ENCODE measurements at regions not wholly inside any gene's neighbourhood (a gene's known extent, or its start where the extent isn't known, plus 50 kb on each side); places are given as distances from the start of the nearest gene placed in this dataset.

DNA sequence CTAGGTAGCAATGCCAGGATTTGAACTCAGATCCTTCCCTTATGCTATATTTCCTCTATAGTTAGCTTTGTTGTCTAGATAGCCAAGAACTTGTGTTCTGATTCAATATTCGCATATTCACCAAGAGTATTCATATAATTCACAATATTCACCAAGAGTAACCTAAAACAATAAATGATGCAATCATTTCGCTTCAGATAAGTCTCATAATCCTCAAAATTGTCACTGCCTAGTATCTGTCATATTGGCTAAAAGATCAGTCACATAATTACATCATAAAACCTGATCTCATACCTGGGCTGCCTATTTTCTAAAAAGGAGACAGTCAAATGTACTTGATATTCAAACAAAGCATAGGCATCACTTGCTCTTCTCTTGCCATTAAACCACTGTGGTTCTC lies 199.7 kb upstream of the CPEB2 start:
- H3K4me1 ChIP-seq (ENCODE audit: control insufficient read depth, insufficient read depth, low read length): no peaks in the 10 kb centered on the region
- no peaks in the 10 kb centered on the region for H3K36me3 ChIP-seq (ENCODE audit: control insufficient read depth, insufficient read depth, low read length)
- no peak overlapping the region for H3K27ac ChIP-seq (ENCODE audit: low read depth, low read length)
- no peak overlapping the region for H3K9ac ChIP-seq (ENCODE audit: low read length)
- H3K27me3 ChIP-seq (ENCODE audit: control insufficient read depth, insufficient read depth, low read length): no peaks in the 10 kb centered on the region
- H3K4me3 ChIP-seq (ENCODE audit: low read length): no peak overlapping the region

DNA sequence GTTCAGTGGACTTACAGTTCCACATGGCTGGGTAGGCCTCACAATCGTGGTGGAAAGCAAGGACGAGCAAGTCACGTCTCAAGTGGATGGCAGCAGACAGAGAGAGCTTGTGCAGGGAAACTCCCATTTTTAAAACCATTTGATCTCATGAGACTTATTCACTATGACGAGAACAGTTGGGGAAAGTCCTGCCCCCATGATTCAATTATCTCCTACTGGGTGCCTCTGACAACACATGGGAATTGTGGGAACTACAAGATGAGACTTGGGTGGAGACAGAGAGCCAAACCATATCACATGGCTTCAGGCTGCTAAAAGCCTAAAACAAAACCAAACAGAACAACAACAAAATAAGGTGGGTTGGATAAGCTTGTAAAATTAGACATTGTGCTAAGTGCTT lies 194.4 kb upstream of the CPEB2 start:
- Histone ChIP-seq H3K27ac (ENCODE audit: low read depth, low read length) (no peak overlapping the region), H3K9ac (ENCODE audit: low read length) (no peak overlapping the region), H3K4me3 (ENCODE audit: low read length) (no peak overlapping the region), H3K27me3 (ENCODE audit: control insufficient read depth, insufficient read depth, low read length) (no peaks in the 10 kb centered on the region), H3K36me3 (ENCODE audit: control insufficient read depth, insufficient read depth, low read length) (no peaks in the 10 kb centered on the region), H3K4me1 (ENCODE audit: control insufficient read depth, insufficient read depth, low read length) (no peaks in the 10 kb centered on the region)

DNA sequence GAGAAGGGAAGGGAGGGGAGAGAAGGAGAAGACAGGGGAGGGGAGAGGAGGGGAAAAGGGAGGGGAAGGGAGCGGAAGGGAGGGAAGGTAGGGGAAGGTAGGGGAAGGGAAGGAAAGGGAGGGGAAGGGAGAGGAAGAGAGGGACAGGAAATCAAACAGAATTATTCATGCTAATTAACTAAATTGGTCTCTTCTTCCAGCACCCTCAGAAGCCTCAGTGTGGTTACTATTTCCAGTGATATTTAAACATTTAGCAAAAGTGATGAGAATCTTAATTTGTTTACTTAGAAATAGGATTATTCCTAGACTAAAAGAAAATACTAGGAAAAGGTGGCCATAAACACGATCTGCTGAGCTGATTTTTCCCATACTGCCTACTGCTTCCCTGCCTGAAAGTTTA lies 193.1 kb upstream of the CPEB2 start:
- Histone ChIP-seq H3K27ac (ENCODE audit: low read depth, low read length) (no peak overlapping the region), H3K4me3 (ENCODE audit: low read length) (no peak overlapping the region), H3K27me3 (ENCODE audit: control insufficient read depth, insufficient read depth, low read length) (no peaks in the 10 kb centered on the region), H3K4me1 (ENCODE audit: control insufficient read depth, insufficient read depth, low read length) (no peaks in the 10 kb centered on the region), H3K36me3 (ENCODE audit: control insufficient read depth, insufficient read depth, low read length) (no peaks in the 10 kb centered on the region), H3K9ac (ENCODE audit: low read length) (no peak overlapping the region)

DNA sequence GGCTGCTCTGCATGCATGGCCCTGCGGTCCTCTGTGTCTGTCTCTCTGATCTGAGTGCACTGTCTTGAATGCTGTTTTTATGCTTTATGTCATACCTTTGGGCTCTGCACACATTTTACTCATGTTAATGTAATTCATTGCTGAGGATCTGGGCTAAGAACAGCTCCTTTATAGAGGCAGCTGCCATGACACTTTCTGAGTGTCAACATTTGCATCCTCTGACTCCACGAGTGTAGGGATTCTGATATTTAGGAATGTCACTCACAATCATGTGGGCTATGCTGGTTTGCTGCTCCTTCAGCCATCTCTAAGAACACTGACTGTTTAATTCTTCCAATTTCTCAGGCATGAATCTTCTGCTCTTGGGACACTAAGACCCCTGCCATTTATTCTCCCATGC lies 192.2 kb upstream of the CPEB2 start:
- Histone ChIP-seq H3K36me3 (ENCODE audit: control insufficient read depth, insufficient read depth, low read length) (no peaks in the 10 kb centered on the region), H3K4me1 (ENCODE audit: control insufficient read depth, insufficient read depth, low read length) (no peaks in the 10 kb centered on the region), H3K9ac (ENCODE audit: low read length) (no peak overlapping the region), H3K27me3 (ENCODE audit: control insufficient read depth, insufficient read depth, low read length) (no peaks in the 10 kb centered on the region), H3K4me3 (ENCODE audit: low read length) (no peak overlapping the region), H3K27ac (ENCODE audit: low read depth, low read length) (no peak overlapping the region)

DNA sequence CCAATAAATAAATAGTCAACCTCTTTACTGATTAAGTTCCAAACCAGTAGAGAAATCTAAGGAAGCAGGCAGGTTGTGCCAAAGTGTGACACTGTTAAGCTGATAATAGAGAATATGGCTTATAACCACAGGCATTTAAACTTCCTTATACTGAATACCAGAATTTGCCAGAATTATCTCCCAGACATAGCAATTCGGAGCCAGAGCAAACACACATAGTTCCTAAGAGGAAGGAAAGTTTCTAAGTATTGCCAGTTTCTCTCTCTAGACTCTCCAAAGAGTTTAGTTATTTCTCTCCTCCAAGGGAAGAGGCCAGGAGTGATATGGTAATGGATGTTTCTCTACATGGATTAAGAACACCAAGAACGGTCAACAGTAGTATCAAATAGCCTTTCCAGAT lies 191.7 kb upstream of the CPEB2 start:
- no peak overlapping the region for H3K27ac ChIP-seq (ENCODE audit: low read depth, low read length)
- H3K36me3 ChIP-seq (ENCODE audit: control insufficient read depth, insufficient read depth, low read length): no peaks in the 10 kb centered on the region
- no peak overlapping the region for H3K4me3 ChIP-seq (ENCODE audit: low read length)
- H3K4me1 ChIP-seq (ENCODE audit: control insufficient read depth, insufficient read depth, low read length): no peaks in the 10 kb centered on the region
- no peak overlapping the region for H3K9ac ChIP-seq (ENCODE audit: low read length)
- no peaks in the 10 kb centered on the region for H3K27me3 ChIP-seq (ENCODE audit: control insufficient read depth, insufficient read depth, low read length)

DNA sequence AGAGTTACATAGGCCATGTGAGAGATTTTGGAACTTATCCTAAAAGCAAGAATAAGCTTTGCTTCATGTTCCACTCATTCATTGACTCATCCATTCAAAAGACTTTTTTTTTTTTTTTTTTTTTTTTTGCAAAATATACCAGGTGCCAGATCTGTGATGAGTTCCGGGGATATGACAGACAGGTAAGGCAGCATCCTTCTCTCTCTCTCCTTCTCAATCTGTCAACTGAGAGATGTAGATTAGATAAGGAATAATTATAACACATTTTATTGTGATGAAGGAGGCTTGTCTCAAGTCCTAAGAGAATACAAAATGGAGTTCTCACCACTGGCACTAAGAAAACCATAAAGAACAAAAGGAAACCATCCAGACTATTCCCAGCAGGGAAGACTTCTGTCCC lies 190.2 kb upstream of the CPEB2 start:
- Histone ChIP-seq H3K4me1 (ENCODE audit: control insufficient read depth, insufficient read depth, low read length) (peaks cover 6% of the 10 kb centered on the region), H3K27ac (ENCODE audit: low read depth, low read length) (no peak overlapping the region)

DNA sequence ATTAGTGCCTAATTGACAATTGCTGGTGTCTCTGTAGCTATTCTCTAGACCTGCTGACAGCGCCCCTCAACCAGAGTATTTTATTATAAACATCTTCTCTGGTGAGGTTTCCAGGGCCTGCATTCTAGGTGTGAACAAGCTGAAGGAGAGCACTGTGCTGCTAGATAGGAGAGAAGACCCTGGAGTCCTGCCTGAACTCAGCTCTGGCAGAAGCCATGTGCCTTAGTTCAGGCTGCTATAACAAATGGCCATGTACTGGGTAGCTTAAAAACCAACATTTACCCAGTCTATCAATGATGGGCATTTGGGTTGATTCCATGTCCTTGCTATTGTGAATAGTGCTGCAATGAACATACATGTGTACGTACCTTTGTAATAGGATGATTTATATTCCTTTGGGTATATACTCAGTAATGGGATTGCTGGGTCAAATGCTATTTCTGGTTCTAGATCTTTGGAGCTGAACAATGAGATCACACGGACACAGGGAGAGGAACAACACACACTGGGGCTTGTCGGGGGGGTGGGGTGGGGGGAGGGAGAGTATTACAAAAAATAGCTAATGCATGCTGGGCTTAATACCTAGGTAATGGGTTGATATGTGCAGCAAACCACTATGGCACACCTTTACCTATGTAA lies 185.5 kb upstream of the CPEB2 start:
- Histone ChIP-seq H3K4me1 (ENCODE audit: control insufficient read depth, insufficient read depth, low read length) (peaks cover 6% of the 10 kb centered on the region), H3K36me3 (ENCODE audit: control insufficient read depth, insufficient read depth, low read length) (no peaks in the 10 kb centered on the region), H3K4me3 (ENCODE audit: low read length) (no peak overlapping the region), H3K27me3 (ENCODE audit: control insufficient read depth, insufficient read depth, low read length) (no peaks in the 10 kb centered on the region), H3K27ac (ENCODE audit: low read depth, low read length) (no peak overlapping the region), H3K9ac (ENCODE audit: low read length) (no peak overlapping the region)

More for the DNA sequence above, 190.2 kb upstream of the CPEB2 start:
- H3K4me3 ChIP-seq (ENCODE audit: low read length): no peak overlapping the region
- H3K27me3 ChIP-seq (ENCODE audit: control insufficient read depth, insufficient read depth, low read length): no peaks in the 10 kb centered on the region
- no peak overlapping the region for H3K9ac ChIP-seq (ENCODE audit: low read length)
- H3K36me3 ChIP-seq (ENCODE audit: control insufficient read depth, insufficient read depth, low read length): no peaks in the 10 kb centered on the region

DNA sequence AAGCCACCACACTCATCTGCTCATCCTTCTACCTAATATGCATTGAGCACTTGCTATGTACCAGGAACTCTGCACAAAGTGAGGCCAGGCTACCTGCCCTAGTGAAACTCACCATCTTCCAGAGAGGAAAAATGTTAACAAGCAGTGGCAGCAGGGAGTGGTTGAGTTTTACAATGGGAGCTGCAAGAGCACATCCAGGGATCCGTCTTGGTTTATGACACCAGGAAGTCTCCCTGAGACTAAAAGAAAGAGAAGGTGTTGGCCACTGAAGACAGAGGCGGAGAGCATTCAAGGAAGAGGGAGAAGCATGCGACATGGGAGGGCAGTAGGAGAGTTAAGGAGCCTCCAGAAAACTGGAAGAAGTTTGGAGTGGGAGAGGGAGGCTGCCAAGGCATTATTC lies 178.1 kb upstream of the CPEB2 start:
- Histone ChIP-seq H3K4me3 (ENCODE audit: low read length) (no peak overlapping the region), H3K27ac (ENCODE audit: low read depth, low read length) (no peak overlapping the region), H3K4me1 (ENCODE audit: control insufficient read depth, insufficient read depth, low read length) (no peaks in the 10 kb centered on the region), H3K27me3 (ENCODE audit: control insufficient read depth, insufficient read depth, low read length) (no peaks in the 10 kb centered on the region), H3K9ac (ENCODE audit: low read length) (no peak overlapping the region), H3K36me3 (ENCODE audit: control insufficient read depth, insufficient read depth, low read length) (no peaks in the 10 kb centered on the region)

DNA sequence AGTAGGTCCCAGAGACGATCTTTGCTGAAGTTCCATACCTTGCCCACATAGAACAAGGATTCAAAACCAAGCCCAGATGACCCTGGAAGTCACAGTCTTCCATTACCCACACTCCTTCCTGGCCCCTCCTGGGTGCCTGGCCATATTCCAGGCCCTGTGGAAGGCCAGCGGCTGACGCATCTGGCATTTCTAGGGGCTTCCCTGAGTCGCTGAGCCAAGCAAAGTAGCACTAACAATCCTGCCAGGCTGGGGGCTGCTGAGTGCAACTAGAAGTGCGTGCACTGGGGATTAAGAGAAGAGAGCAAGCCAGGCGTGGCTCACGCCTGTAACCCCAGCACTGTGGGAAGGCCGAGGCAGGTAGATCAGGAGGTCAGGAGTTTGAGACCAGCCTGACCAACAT lies 175.2 kb upstream of the CPEB2 start:
- Histone ChIP-seq H3K9ac (ENCODE audit: low read length) (no peak overlapping the region), H3K4me1 (ENCODE audit: control insufficient read depth, insufficient read depth, low read length) (no peaks in the 10 kb centered on the region), H3K36me3 (ENCODE audit: control insufficient read depth, insufficient read depth, low read length) (no peaks in the 10 kb centered on the region), H3K4me3 (ENCODE audit: low read length) (no peak overlapping the region), H3K27me3 (ENCODE audit: control insufficient read depth, insufficient read depth, low read length) (no peaks in the 10 kb centered on the region), H3K27ac (ENCODE audit: low read depth, low read length) (no peak overlapping the region)

DNA sequence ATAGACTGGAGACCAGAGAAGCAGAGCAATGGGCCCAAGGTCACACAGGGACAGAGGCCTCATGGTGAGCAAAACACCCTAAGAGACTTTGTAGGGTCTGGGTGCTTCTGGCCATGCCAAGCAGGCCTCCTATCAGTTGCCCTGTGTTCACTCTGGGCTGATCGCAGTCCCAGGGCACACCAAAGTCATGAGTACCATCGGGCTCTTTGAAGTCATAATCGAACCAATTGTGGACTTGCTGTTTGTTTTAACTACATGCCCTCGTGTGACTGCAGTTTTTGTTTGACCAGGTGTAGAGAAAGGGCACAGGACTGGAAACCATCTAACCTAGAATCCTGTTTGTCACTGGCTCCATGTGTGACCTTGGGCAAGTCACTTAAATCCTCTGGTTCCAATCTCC lies 172.5 kb upstream of the CPEB2 start:
- H3K9ac ChIP-seq (ENCODE audit: low read length): no peak overlapping the region
- H3K27me3 ChIP-seq (ENCODE audit: control insufficient read depth, insufficient read depth, low read length): no peaks in the 10 kb centered on the region
- no peaks in the 10 kb centered on the region for H3K4me1 ChIP-seq (ENCODE audit: control insufficient read depth, insufficient read depth, low read length)
- no peak overlapping the region for H3K27ac ChIP-seq (ENCODE audit: low read depth, low read length)
- no peaks in the 10 kb centered on the region for H3K36me3 ChIP-seq (ENCODE audit: control insufficient read depth, insufficient read depth, low read length)
- H3K4me3 ChIP-seq (ENCODE audit: low read length): no peak overlapping the region

DNA sequence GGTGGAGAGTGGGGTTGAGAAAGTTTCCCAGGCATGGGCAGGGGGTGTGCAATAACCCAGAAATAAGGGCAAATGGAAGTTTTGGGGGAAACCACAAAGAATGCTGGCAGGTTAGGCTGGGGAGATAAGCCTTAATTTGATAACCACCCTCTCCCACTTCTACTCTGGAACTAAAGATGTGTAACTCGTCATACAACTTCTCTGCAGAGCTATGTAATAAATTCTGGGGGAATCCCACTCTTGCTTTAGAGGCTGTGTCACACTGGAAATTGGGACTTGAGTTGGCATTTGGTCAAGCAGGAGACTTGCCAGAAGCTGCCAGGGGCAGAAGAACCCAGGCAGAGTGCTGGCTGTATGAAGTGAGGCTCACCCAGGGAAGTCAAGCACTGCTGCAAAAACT lies 170.9 kb upstream of the CPEB2 start:
- Histone ChIP-seq H3K27me3 (ENCODE audit: control insufficient read depth, insufficient read depth, low read length) (no peaks in the 10 kb centered on the region), H3K4me3 (ENCODE audit: low read length) (no peak overlapping the region), H3K4me1 (ENCODE audit: control insufficient read depth, insufficient read depth, low read length) (no peaks in the 10 kb centered on the region), H3K9ac (ENCODE audit: low read length) (no peak overlapping the region), H3K27ac (ENCODE audit: low read depth, low read length) (no peak overlapping the region), H3K36me3 (ENCODE audit: control insufficient read depth, insufficient read depth, low read length) (no peaks in the 10 kb centered on the region)

DNA sequence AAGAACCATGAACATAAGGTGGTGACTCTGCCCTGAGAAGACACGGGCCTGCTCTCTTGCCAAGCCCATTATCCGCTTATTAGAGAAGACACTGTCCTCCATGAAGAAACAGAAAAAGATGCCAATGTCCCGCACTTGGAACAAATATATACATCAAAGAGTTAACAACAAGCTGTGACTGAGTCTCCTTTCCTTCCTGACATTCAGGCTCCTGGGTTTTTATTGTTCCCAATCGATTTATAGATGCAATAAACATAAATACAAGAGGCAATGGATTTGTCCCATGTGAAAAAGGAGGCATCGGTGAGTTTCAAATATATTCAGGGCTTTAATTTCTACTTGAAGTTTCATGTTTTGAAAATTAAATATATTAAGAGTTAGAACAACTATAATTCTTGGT lies 169.2 kb upstream of the CPEB2 start:
- H3K36me3 ChIP-seq (ENCODE audit: control insufficient read depth, insufficient read depth, low read length): no peaks in the 10 kb centered on the region
- H3K27me3 ChIP-seq (ENCODE audit: control insufficient read depth, insufficient read depth, low read length): no peaks in the 10 kb centered on the region
- no peaks in the 10 kb centered on the region for H3K4me1 ChIP-seq (ENCODE audit: control insufficient read depth, insufficient read depth, low read length)
- no peak overlapping the region for H3K27ac ChIP-seq (ENCODE audit: low read depth, low read length)
- H3K4me3 ChIP-seq (ENCODE audit: low read length): no peak overlapping the region
- no peak overlapping the region for H3K9ac ChIP-seq (ENCODE audit: low read length)

DNA sequence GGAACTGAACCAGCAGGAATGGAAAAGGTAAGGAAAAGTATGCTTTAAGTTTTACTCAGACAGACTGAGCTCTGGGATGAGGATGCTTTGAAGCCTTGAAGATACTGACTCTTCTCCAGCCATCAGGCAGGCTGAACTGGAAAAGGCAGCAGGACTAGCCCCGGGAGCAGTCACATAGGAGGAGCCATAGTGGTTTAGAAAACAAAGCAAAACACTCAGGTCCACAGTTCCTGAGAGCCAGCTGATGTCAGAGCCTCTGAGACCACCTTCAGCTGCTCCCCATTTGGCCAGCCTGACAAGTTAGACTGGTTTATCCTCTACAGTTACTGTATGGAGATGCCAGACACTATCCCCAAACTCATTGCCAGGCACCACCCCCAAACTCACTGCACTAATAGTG lies 167.9 kb upstream of the CPEB2 start:
- Histone ChIP-seq H3K27me3 (ENCODE audit: control insufficient read depth, insufficient read depth, low read length) (no peaks in the 10 kb centered on the region), H3K36me3 (ENCODE audit: control insufficient read depth, insufficient read depth, low read length) (no peaks in the 10 kb centered on the region), H3K27ac (ENCODE audit: low read depth, low read length) (no peak overlapping the region), H3K9ac (ENCODE audit: low read length) (no peak overlapping the region), H3K4me3 (ENCODE audit: low read length) (no peak overlapping the region), H3K4me1 (ENCODE audit: control insufficient read depth, insufficient read depth, low read length) (no peaks in the 10 kb centered on the region)

All from rectal smooth muscle tissue (tissue), 1 donor.